Psoas muscle (tissue), 7 donors: ENCODE measurements at regions not wholly inside any gene's neighbourhood (a gene's known extent, or its start where the extent isn't known, plus 50 kb on each side); places are given as distances from the start of the nearest gene placed in this dataset.

Source experiments
- ATAC-seq, 4 donors: fragments of 200-7000 bp; cut with Tn5 transposase; one replicate each; pipeline ENCODE4 v1.9.1; 2020; ENCODE audit warnings: moderate library complexity in 3 of 4, mild to moderate bottlenecking in 2 of 4
- DNase-seq, 2 donors: peaks; one replicate each; pipeline ENCODE4 v3.0.0-alpha.2; 2020
- H3K27ac ChIP-seq: fragments of 200-600 bp; one replicate; pipeline ENCODE4 v1.8.0; 2022
- H3K27me3 ChIP-seq, 3 donors: fragments of 200-600 bp in 1 of 3; one replicate each; pipeline versions ENCODE4 v1.6.1 to v1.8.0; 2013 to 2022; ENCODE audit warnings: low read length in 2 of 3, mild to moderate bottlenecking in 2 of 3, moderate library complexity in 1 of 3; ENCODE audit not compliant: insufficient read depth in 3 of 3
- H3K36me3 ChIP-seq, 2 donors: fragments of 200-600 bp in 1 of 2; one replicate each; pipeline versions ENCODE4 v1.6.1 to v1.8.0; 2013 to 2022; ENCODE audit warnings: low read depth in 1 of 2, mild to moderate bottlenecking in 1 of 2, moderate library complexity in 1 of 2; ENCODE audit not compliant: insufficient read depth in 1 of 2
- H3K4me1 ChIP-seq: fragments of 200-600 bp; one replicate; pipeline ENCODE4 v1.8.0; 2022
- H3K4me3 ChIP-seq: fragments of 200-600 bp; one replicate; pipeline ENCODE4 v1.8.0; 2022; ENCODE audit warnings: mild to moderate bottlenecking
- H3K9me3 ChIP-seq: fragments of 200-600 bp; one replicate; pipeline ENCODE4 v1.8.0; 2022
- CTCF ChIP-seq: fragments of 200-600 bp; IDR thresholded peaks from one replicate; pipeline ENCODE4 v1.8.0; 2022; ENCODE audit warnings: antibody characterized with exemption
- WGBS, 3 donors: extraction: QIAGEN DNeasy Blood & Tissue Kit; methylation state at CpG; one replicate each; pipeline versions ENCODE4 v1.1.6 to v1.1.7; 2013; 5-methylcytosine and 5-hydroxymethylcytosine counted together
- intact Hi-C, 2 donors: fragments of 100-400 bp; cut with DNase I; formaldehyde crosslinking; loops; one replicate each; pipeline versions ENCODE4 v1.11.0 to v1.14.2; 2022
- donor health status: healthy with polysubstance abuse.
- donor health status: DM: no; HTN: no; CAD: no; lungs with moderate emphysema.
- donor health status: Bipolar disorder and iron deficiency.
- donor health status: healthy.
- donor health status: DM: yes; HTN: yes; CAD: no.
- donor health status: DM: no; HTN: no; CAD: no.
- donor health status: DM: yes; HTN: yes; CAD: no.

GRCh38 chr2:181832015-181832414 lies 59.5 kb upstream of the ITPRID2 start:
- intact Hi-C loops: no loop called here
- Histone ChIP-seq H3K27ac (no peak overlapping the region), H3K4me3 (no peak overlapping the region), H3K27me3 (no peaks in the 10 kb centered on the region), H3K9me3 (no peaks in the 10 kb centered on the region), H3K36me3 (no peaks in the 10 kb centered on the region), H3K4me1 (no peaks in the 10 kb centered on the region)
- TF ChIP-seq CTCF: no peak
- DNase-seq (no peak), ATAC-seq (no peak)
- WGBS, 3 donors: 83 to 84% (median 83%) methylated on average over 4 of the region's 4 CpGs

GRCh38 chr2:181836583-181836982 lies 54.9 kb upstream of the ITPRID2 start:
- intact Hi-C loops: no loop called here
- WGBS, 3 donors: 93 to 96% (median 95%) methylated on average over 2 of the region's 2 CpGs

GRCh38 chr2:181837563-181837962 lies 54.0 kb upstream of the ITPRID2 start:
- 73 to 81% (median 76%) methylated on average over 2 of the region's 2 CpGs for WGBS, 3 donors
- TF ChIP-seq CTCF: no peak
- ATAC-seq: no peak
- Histone ChIP-seq H3K9me3 (no peaks in the 10 kb centered on the region), H3K27me3 (no peaks in the 10 kb centered on the region), H3K27ac (no peak overlapping the region), H3K36me3 (no peaks in the 10 kb centered on the region), H3K4me1 (no peaks in the 10 kb centered on the region), H3K4me3 (no peak overlapping the region)
- DNase-seq: no peak
- intact Hi-C loops: no loop called here

More at GRCh38 chr2:181836583-181836982, 54.9 kb upstream of the ITPRID2 start:
- H3K4me1 ChIP-seq: no peaks in the 10 kb centered on the region
- no peak overlapping the region for H3K27ac ChIP-seq
- no peak for DNase-seq
- no peaks in the 10 kb centered on the region for H3K9me3 ChIP-seq
- H3K4me3 ChIP-seq: no peak overlapping the region
- ATAC-seq: no peak
- no peaks in the 10 kb centered on the region for H3K27me3 ChIP-seq
- H3K36me3 ChIP-seq: no peaks in the 10 kb centered on the region
- TF ChIP-seq CTCF: no peak

GRCh38 chr2:181839811-181840210 lies 51.7 kb upstream of the ITPRID2 start:
- WGBS, 3 donors: 90 to 93% (median 91%) methylated on average over 1 of the region's 1 CpG
- intact Hi-C loops: no loop called here

More at GRCh38 chr2:181839811-181840210, 51.7 kb upstream of the ITPRID2 start:
- H3K4me1 ChIP-seq: no peaks in the 10 kb centered on the region
- H3K27me3 ChIP-seq: no peaks in the 10 kb centered on the region
- H3K27ac ChIP-seq: no peak overlapping the region
- ATAC-seq (no peak), DNase-seq (no peak)
- no peak for TF ChIP-seq CTCF
- H3K9me3 ChIP-seq: no peaks in the 10 kb centered on the region
- no peaks in the 10 kb centered on the region for H3K36me3 ChIP-seq
- H3K4me3 ChIP-seq: no peak overlapping the region
